Retinal pigment epithelial cell (primary cell): ENCODE measurements at regions not wholly inside any gene's neighbourhood (a gene's known extent, or its start where the extent isn't known, plus 50 kb on each side); places are given as distances from the start of the nearest gene placed in this dataset.
A peak's percentile ranks its signal among the peaks of the same experiment; 100 is the strongest.
"Not testable (repeated sequence)": the region's sequence is repeated elsewhere in the genome, so short reads cannot be mapped to it uniquely, and the experiment has no call there.

Experiments used
- DNase-seq: peaks from one replicate; pipeline ENCODE4 v3.0.0-alpha.2; 2010; ENCODE audit warnings: low read depth
- H3K4me3 ChIP-seq: 2 replicates; pipeline ENCODE4 v1.5.1; 2011; ENCODE audit warnings: mild to moderate bottlenecking, low read length, control low read depth, moderate library complexity
- CTCF ChIP-seq: conservative IDR thresholded peaks from 2 replicates; pipeline ENCODE4 v1.5.1; 2011; ENCODE audit warnings: low read depth, low read length, control low read depth, inconsistent platforms

DNA sequence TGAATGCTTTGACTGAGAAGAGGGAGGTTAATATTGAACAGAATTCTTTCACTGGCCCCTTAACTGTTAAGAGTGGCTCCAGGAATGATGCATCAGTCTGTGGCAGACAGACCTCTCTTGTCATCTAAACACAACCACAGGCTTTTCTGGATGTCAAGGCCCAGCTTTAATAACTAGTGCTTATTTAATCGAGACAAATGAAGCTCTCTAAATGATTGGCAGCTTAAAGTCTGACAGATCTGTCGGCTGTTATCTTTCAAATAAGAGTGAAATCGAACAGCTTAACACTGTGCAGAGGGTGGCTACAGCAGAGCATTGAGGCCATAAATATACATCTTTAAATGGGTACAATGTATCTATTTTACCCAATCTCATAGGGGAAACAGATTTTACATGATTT is 500.8 kb upstream of the PABPC4L start:
- no peak for TF ChIP-seq CTCF
- no peak for DNase-seq
- H3K4me3 ChIP-seq: no peak overlapping the region

- no peak overlapping the region for H3K4me3 ChIP-seq
- DNase-seq: no peak
- no peak for TF ChIP-seq CTCF
Observed at GRCh38 chr4:134700251-134700650, 498.7 kb upstream of the PABPC4L start.

DNA sequence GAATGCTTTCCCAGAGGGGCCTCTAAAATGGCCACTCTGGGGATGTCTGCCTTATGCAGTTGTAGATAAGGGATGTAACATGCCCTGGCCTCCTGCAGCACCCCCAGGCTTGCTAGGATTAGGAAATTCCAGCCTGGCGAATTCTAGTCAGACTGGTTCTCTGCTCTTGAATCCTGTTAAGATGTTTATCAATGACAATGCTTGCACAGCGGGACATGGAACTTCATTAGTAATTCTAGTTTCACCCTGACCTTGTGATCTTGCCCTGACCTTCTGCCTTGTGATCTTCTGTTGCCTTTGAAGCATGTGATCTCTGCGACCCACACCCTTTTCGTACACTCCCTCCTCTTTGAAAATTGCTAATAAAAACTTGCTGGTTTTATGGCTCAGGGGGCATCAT is 497.2 kb upstream of the PABPC4L start:
- DNase-seq: not testable (repeated sequence)

DNA sequence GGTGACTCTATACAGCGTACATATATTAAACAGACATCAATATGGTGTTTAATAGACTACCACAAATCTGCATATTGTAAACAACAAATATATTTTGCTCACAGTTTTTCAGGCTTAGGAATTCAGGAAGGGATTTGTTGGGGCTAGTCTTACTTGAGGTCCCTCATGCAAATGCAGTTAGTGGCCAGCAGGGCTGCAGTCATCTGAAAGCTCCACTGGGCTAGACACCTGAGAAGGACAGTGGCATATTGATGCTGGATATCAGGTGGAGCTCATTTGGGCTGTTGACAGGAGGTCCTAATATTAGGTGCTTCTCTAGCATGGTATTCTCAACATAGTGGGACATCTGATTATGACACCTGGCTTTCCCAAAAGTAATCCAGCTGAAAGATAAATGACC is 493.8 kb upstream of the PABPC4L start:
- TF ChIP-seq CTCF: peak; percentile 16
- no peak for DNase-seq
- no peak overlapping the region for H3K4me3 ChIP-seq

More for the DNA sequence above, 497.2 kb upstream of the PABPC4L start:
- not testable (repeated sequence) for H3K4me3 ChIP-seq

DNA sequence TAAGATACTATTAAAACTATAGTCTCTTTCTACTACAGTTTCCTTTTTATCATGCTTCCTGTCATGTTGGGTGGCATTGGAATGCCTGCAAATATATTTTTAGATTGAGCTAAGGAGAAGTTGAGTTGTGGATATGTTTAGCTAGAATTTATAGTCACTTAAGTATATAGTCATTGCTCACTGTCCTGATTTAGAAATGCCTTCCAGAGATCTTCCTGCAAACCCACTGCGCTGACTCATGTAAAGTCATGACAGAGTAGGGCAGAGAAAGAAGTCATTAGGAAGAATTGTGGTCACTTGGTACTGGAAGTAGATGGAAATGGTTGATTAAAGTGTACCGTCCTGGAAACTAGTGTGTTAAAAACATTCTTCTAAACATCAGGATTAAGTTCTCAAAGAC is 490.3 kb upstream of the PABPC4L start:
- no peak for TF ChIP-seq CTCF
- DNase-seq: peak; percentile 16
- no peak overlapping the region for H3K4me3 ChIP-seq

DNA sequence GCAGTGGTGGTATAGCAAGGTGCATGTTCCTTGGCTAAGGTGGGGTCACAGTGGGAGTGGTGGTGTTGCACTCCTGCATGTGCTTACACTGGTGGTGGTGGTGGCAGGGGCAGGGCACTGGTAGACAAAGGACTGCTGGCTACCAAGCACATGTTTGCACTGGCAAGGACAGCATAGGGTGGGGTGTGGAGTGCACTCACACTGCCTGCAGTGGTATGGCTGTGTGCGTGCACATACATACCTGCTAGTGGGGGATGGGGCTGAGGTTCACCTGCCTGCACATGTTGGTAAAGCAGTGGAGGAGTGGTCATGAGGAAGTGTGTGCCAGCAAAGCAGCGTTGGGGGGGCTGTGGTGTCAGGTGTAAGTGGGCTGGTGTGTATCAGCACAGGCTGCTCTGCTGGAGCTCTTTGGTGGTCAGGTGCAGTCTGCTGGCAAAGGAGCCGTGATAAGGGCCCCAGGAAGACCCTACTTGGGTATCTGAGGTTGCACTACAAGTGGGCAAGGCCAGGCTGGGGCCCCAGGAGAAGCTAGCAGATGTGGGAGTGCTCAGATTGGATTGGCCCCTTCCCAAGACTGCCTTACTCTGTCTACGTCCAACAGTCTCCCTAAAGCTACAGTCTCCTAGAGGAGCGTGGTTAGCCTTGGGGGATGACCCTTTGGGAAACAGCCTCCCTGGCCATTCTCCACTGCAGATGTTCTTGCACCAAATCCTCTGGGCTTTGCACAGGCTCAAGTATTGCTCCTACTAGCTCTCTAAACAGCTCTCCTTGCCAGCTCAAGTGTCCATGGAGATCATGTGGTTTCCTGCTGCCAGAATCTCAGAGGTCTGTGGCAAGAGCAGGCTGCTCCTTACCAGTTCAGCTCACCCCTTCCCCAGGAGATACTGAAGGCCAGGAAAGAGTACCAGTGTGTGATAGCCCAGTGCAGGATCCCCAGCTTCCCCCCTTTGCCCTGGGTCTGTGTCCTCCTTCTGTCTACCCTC is 486.3 kb upstream of the PABPC4L start:
- no peak for TF ChIP-seq CTCF
- no peak for DNase-seq
- no peak overlapping the region for H3K4me3 ChIP-seq

DNA sequence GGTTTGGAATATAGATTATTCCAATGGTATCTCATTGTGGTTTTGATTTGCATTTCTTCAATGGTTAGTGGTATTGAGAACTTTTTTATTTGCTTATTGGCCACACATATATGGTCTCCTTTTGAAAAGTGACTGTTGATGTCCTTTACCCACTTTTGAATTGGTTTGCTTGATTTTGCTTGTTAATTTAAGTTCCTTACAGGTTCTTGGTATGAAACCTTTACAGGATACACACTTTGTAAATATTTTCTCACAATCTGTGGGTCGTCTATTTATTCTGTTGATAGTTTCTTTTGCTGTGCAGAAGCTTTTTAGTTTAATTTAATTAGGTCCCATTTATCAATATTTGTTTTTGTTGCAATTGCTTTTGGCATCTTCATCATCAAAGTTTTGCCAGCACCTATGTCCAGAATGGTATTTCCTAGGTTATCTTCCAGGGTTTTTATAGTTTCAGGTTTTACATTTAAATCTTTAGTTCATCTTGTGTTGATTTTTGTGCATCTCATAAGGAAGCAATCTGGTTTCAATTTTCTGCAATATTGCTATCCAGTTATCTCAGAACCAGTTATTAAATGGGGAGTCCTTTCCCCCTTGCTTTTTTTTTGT is 475.7 kb upstream of the PABPC4L start:
- H3K4me3 ChIP-seq: no peak overlapping the region
- no peak for DNase-seq
- TF ChIP-seq CTCF: no peak
